NCI-H345 treated with DMSO at 0.1 percent for 48 hours (cell line): ENCODE measurements at regions not wholly inside any gene's neighbourhood (a gene's known extent, or its start where the extent isn't known, plus 50 kb on each side); places are given as distances from the start of the nearest gene placed in this dataset.

Experiments
- DNase-seq: peaks from one replicate; lab custom pipeline; 2025; ENCODE audit not compliant: unreplicated experiment; lab: John Stamatoyannopoulos, UW

GRCh38 chr20:24790746-24791283, 158.3 kb upstream of the CST7 start:
- DNase-seq = no peak

GRCh38 chr20:24791953-24792352, 157.1 kb upstream of the CST7 start:
- DNase-seq = no peak

- no peak for DNase-seq
Observed at GRCh38 chr20:24792641-24793495, 156.2 kb upstream of the CST7 start.

- DNase-seq = no peak
Observed at GRCh38 chr20:24795436-24795835, 153.6 kb upstream of the CST7 start.

- DNase-seq = no peak
Observed at GRCh38 chr20:24796236-24796635, 152.8 kb upstream of the CST7 start.

GRCh38 chr20:24797113-24797512, 152.0 kb upstream of the CST7 start:
- no peak for DNase-seq

- DNase-seq = no peak
Observed at GRCh38 chr20:24797745-24798655, 151.1 kb upstream of the CST7 start.

GRCh38 chr20:24798930-24799705, 150.0 kb upstream of the CST7 start:
- no peak for DNase-seq

GRCh38 chr20:24799971-24800580, 149.0 kb upstream of the CST7 start:
- no peak for DNase-seq

- no peak for DNase-seq
Observed at GRCh38 chr20:24802286-24802820, 146.7 kb upstream of the CST7 start.

- no peak for DNase-seq
Observed at GRCh38 chr20:24804481-24805206, 144.4 kb upstream of the CST7 start.

GRCh38 chr20:24805456-24806238, 143.4 kb upstream of the CST7 start:
- no peak for DNase-seq

GRCh38 chr20:24806705-24807676, 142.1 kb upstream of the CST7 start:
- DNase-seq = no peak

GRCh38 chr20:24808616-24809015, 140.5 kb upstream of the CST7 start:
- DNase-seq = no peak

- no peak for DNase-seq
Observed at GRCh38 chr20:24809606-24810005, 139.5 kb upstream of the CST7 start.

GRCh38 chr20:24810676-24811407, 138.2 kb upstream of the CST7 start:
- DNase-seq = no peak

GRCh38 chr20:24812373-24812772, 136.7 kb upstream of the CST7 start:
- DNase-seq = no peak
